HUES6 (cell line): ENCODE measurements at regions not wholly inside any gene's neighbourhood (a gene's known extent, or its start where the extent isn't known, plus 50 kb on each side); places are given as distances from the start of the nearest gene placed in this dataset.

ENCODE experiments used
- H3K27ac ChIP-seq: 2 replicates; pipeline ENCODE4 v1.7.0; 2013; ENCODE audit warnings: low read depth, mild to moderate bottlenecking, low read length, inconsistent platforms
- H3K27me3 ChIP-seq: 2 replicates; pipeline ENCODE4 v1.6.1; 2013; ENCODE audit warnings: low read length; ENCODE audit not compliant: control insufficient read depth, insufficient read depth
- H3K36me3 ChIP-seq: 2 replicates; pipeline ENCODE4 v1.6.1; 2013; ENCODE audit warnings: low read length; ENCODE audit not compliant: control insufficient read depth, insufficient read depth
- H3K4me1 ChIP-seq: 2 replicates; pipeline ENCODE4 v1.6.1; 2013; ENCODE audit warnings: low read length; ENCODE audit not compliant: control insufficient read depth, insufficient read depth
- H3K4me3 ChIP-seq: 2 replicates; pipeline ENCODE4 v1.5.1; 2013; ENCODE audit warnings: low read depth, low read length
- H3K9ac ChIP-seq: one replicate; pipeline ENCODE4 v1.6.1; 2013; ENCODE audit warnings: mild to moderate bottlenecking, low read length
- H3K9me3 ChIP-seq: 2 replicates; pipeline ENCODE4 v1.6.1; 2013; ENCODE audit warnings: low read depth, low read length; ENCODE audit not compliant: control insufficient read depth, insufficient read depth

- Histone ChIP-seq H3K9ac (no peak overlapping the region), H3K9me3 (no peaks in the 10 kb centered on the region), H3K36me3 (peaks cover 15% of the 10 kb centered on the region; the same call in 1 of the 2 replicates), H3K27me3 (no peaks in the 10 kb centered on the region), H3K4me1 (no peaks in the 10 kb centered on the region), H3K4me3 (no peak overlapping the region), H3K27ac (no peak overlapping the region)
Measured at GRCh38 chr20:40233406-40233805, 455.6 kb downstream of the MAFB start.

DNA sequence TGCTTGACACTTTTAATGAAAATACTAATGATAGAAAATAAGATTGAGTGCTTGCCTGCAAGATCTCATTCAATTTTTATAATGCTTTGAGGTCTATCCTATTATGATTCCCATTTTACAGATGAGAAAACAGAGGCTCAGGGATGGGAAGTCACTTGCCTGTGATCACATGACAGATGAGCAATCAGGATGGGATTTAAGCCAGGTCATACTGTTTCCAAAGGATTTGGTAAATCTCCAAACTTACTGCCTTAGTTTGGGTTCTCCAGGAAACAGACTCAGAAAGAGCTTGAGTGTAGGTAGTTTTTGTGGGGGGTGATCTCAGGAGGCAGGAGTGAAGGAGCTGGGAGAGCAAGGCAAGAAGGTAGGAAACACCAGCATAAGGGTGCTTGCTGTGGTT, 456.3 kb downstream of the MAFB start:
- H3K27ac ChIP-seq = no peak overlapping the region
- H3K36me3 ChIP-seq = peaks cover 15% of the 10 kb centered on the region; the same call in 1 of the 2 replicates
- H3K9me3 ChIP-seq = no peaks in the 10 kb centered on the region
- H3K27me3 ChIP-seq = no peaks in the 10 kb centered on the region
- no peak overlapping the region for H3K9ac ChIP-seq
- no peak overlapping the region for H3K4me3 ChIP-seq
- no peaks in the 10 kb centered on the region for H3K4me1 ChIP-seq

DNA sequence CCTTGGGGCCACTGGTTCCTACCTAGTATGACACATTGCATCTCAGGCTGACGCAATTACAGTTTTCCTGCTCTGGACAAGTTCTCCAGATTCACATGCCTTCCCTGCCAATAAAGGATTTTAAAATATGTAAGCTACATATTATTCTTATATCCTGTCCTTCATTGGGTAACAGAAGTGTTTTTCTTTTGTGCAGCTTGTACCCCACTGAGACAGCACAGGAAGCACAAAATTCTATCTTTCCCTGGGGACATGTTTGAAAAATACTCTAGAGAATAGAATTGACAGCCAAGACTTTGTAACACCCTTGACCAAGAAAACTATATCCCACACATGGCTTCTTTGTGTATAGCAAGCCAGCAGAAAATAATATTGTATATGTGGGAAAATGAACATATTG, 456.8 kb downstream of the MAFB start:
- Histone ChIP-seq H3K27ac (no peak overlapping the region), H3K9me3 (no peaks in the 10 kb centered on the region), H3K9ac (no peak overlapping the region)

DNA sequence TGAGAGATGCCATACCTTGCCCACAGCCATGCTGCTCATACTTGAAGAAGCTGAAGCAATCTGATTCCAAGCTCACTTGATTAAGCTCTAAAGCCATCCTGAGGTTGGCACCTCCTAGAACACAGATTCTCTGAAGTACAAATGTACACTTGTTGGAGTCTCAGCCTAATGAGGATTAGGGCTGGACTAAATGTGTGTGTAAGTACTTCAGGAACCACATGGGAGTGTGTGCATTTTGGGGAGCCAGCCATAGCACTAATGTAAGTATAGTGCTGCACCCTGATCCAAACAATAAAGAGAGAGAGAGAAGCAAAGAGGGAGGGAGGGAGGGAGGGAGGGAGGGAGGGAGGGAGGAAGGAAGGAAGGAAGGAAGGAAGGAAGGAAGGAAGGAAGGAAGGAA, 458.6 kb downstream of the MAFB start:
- Histone ChIP-seq H3K27ac (no peak overlapping the region), H3K4me3 (no peak overlapping the region), H3K9ac (no peak overlapping the region), H3K9me3 (no peaks in the 10 kb centered on the region), H3K27me3 (no peaks in the 10 kb centered on the region), H3K36me3 (peaks cover 15% of the 10 kb centered on the region; the same call in 1 of the 2 replicates), H3K4me1 (no peaks in the 10 kb centered on the region)

More for the DNA sequence above, 456.8 kb downstream of the MAFB start:
- H3K36me3 ChIP-seq = peaks cover 15% of the 10 kb centered on the region; the same call in 1 of the 2 replicates
- H3K27me3 ChIP-seq = no peaks in the 10 kb centered on the region
- H3K4me3 ChIP-seq = no peak overlapping the region
- no peaks in the 10 kb centered on the region for H3K4me1 ChIP-seq

- Histone ChIP-seq H3K4me1 (no peaks in the 10 kb centered on the region), H3K9ac (no peak overlapping the region), H3K4me3 (no peak overlapping the region), H3K27me3 (no peaks in the 10 kb centered on the region), H3K36me3 (no peaks in the 10 kb centered on the region), H3K27ac (no peak overlapping the region), H3K9me3 (no peaks in the 10 kb centered on the region)
Measured at GRCh38 chr20:40225596-40225995, 463.4 kb downstream of the MAFB start.

DNA sequence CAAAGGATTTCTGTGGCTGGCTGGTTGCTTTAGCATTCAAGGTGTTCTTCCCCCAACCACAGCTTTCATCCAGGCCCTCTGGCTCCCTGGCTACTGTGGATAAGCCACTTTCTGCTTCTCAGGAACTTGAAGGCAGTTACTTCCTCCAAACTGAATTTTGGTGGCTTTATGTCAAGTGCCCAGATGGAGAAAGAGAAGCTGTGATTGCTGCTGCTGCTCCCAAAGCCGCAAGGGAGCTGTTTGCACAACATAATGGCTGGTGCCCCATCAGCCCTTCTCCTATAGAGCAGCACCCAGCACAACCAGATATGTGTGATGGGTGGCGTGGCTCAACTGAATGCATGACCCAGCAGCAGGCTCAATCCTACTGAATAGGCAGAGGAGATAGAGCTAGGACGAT, 465.2 kb downstream of the MAFB start:
- Histone ChIP-seq H3K9me3 (no peaks in the 10 kb centered on the region), H3K27ac (no peak overlapping the region), H3K27me3 (no peaks in the 10 kb centered on the region), H3K4me3 (no peak overlapping the region), H3K36me3 (no peaks in the 10 kb centered on the region), H3K4me1 (no peaks in the 10 kb centered on the region), H3K9ac (no peak overlapping the region)

DNA sequence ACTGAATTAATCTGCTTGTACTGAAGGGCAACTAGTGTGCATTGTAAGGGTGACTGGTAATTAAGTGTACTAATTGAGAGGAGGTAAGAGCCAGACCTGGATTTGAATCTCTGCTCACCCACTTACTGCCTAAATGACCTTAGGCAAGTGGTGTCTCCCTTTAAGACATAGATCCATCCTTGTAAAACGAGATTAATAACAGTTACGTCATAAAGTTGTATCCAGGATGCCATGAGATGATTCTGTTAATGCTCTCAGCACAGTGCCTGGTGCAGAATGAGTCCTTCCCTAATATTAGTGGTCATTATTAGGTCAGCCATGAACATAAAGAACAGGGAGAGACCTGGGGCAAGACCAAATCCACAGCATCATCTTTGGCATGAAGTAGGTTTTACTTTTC, 470.1 kb downstream of the MAFB start:
- Histone ChIP-seq H3K9me3 (no peaks in the 10 kb centered on the region), H3K27me3 (no peaks in the 10 kb centered on the region), H3K27ac (no peak overlapping the region), H3K36me3 (0 out of 2 replicates have a peak, but pooled peaks cover 2% of the 10 kb centered on the region), H3K4me3 (no peak overlapping the region), H3K4me1 (peaks cover 3% of the 10 kb centered on the region; the same call in 1 of the 2 replicates), H3K9ac (no peak overlapping the region)

DNA sequence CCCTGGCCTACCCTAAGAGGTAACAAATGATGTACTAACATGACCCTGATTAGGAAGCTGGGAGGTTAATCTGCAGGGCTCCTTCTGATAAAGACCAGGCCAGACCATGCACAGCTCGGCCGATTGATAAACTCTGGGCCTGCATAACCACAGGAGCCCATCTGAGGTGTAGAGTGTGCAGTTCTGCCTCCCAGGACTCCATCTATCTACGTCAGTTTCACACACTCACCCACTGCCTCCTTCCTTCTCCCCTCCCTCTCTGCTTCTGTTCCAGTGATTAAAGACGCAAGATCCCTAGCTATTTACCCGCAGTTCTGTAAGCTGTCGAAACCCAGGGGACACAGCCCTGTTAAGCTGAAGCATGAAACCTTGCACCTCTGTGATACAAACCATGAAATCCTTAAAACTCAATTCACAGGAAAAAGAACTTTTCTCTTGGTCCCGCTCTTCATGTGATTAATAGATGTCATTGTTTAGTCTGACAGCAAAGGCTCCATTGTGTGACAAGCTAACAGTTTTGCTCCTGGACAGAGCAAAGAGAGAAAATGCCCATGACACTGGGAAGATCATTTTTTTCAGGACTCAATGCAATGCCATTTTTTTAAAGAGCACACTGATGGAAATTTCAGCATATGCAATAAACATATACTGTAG, 470.6 kb downstream of the MAFB start:
- H3K4me3 ChIP-seq = no peak overlapping the region
- 0 out of 2 replicates have a peak, but pooled peaks cover 2% of the 10 kb centered on the region for H3K36me3 ChIP-seq
- no peaks in the 10 kb centered on the region for H3K27me3 ChIP-seq
- H3K4me1 ChIP-seq = peaks cover 3% of the 10 kb centered on the region; the same call in 1 of the 2 replicates
- no peak overlapping the region for H3K9ac ChIP-seq
- no peak overlapping the region for H3K27ac ChIP-seq
- no peaks in the 10 kb centered on the region for H3K9me3 ChIP-seq

DNA sequence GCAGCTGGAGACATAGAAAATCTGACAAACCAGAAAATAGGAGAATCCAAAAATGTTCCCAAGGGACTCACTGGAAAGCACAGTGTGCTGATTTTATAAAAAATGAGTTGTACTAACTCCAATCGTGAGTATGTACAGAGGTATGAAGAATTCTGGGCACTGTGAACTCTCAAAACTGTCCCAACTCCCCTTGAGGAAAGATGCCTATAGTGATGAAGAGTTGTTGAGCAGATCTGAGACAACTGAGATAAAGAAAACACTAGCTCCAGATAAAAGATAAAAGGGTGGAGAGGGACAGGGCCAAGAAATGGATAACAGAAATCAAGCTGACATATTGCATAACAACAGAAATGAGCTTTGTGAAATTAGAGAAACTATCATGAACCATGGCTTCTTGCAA, 481.4 kb downstream of the MAFB start:
- peaks cover 7% of the 10 kb centered on the region for H3K4me1 ChIP-seq
- H3K27ac ChIP-seq = no peak overlapping the region
- no peaks in the 10 kb centered on the region for H3K36me3 ChIP-seq
- no peak overlapping the region for H3K9ac ChIP-seq
- H3K27me3 ChIP-seq = no peaks in the 10 kb centered on the region
- H3K4me3 ChIP-seq = no peak overlapping the region
- H3K9me3 ChIP-seq = peaks cover 4% of the 10 kb centered on the region; the same call in 1 of the 2 replicates

DNA sequence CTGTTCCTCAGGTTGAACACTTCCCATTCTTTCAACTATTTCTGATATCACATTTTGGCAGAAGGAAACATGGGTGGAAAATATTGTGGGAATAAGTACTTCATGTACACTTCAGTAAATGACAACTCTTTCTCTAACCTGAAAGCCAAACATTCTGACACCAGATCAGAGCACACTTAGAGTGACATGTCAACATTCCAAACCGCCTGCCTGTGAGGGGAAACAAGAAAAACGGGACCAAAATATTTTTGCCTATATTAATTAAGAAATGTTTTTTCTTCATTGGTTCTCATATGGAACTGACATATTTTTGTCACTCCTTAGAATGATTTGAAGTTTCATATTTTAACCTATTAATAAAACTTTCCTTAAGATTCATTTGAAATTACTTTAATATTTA, 483.1 kb downstream of the MAFB start:
- Histone ChIP-seq H3K36me3 (no peaks in the 10 kb centered on the region), H3K4me1 (peaks cover 7% of the 10 kb centered on the region), H3K4me3 (no peak overlapping the region), H3K27ac (no peak overlapping the region), H3K9ac (no peak overlapping the region), H3K9me3 (peaks cover 4% of the 10 kb centered on the region; the same call in 1 of the 2 replicates), H3K27me3 (no peaks in the 10 kb centered on the region)

DNA sequence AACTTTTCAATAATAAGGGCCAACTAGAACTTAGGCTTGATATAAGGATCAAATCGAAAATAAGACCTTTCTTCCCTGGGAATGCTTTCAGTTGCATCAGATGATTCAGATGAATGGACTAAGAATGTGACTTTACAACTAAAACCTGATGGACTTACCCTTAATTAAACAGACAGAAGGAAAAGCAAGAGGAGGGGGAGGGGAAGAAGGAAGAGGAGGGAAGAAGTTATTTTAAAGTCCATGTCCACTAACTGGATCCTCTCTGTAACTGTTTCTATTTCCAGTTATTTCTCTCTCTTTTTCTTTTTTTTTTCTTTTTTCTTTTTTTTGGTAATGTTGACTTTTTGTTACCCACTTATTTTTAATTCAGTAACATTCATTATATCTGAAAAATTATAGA, 486.0 kb downstream of the MAFB start:
- no peaks in the 10 kb centered on the region for H3K27me3 ChIP-seq
- H3K36me3 ChIP-seq = no peaks in the 10 kb centered on the region

More for the DNA sequence above, 486.0 kb downstream of the MAFB start:
- no peaks in the 10 kb centered on the region for H3K9me3 ChIP-seq
- no peak overlapping the region for H3K9ac ChIP-seq
- H3K4me1 ChIP-seq = peaks cover 9% of the 10 kb centered on the region
- H3K27ac ChIP-seq = no peak overlapping the region
- no peak overlapping the region for H3K4me3 ChIP-seq
